T-helper 1 cell treated with Interleukin-12 subunit alpha and Interleukin-12 subunit beta and Interleukin-4 antibody, amounts not matched to agents 30 μg/mL and 1 μg/mL, for 36 hours (primary cell): ENCODE measurements at regions not wholly inside any gene's neighbourhood (a gene's known extent, or its start where the extent isn't known, plus 50 kb on each side); places are given as distances from the start of the nearest gene placed in this dataset.

Experiments
- H3K27ac Mint-ChIP-seq: one replicate; pipeline ENCODE4 v1.8.0; 2021; ENCODE audit warnings: mild to moderate bottlenecking, mixed read lengths
- H3K27me3 Mint-ChIP-seq: one replicate; pipeline ENCODE4 v1.8.0; 2021; ENCODE audit warnings: low read depth, mixed read lengths
- H3K36me3 Mint-ChIP-seq: one replicate; pipeline ENCODE4 v1.8.0; 2021; ENCODE audit warnings: low read depth, mixed read lengths
- H3K4me1 Mint-ChIP-seq: one replicate; pipeline ENCODE4 v1.8.0; 2021; ENCODE audit warnings: low read depth, mixed read lengths
- H3K4me3 Mint-ChIP-seq: one replicate; pipeline ENCODE4 v1.8.0; 2021; ENCODE audit warnings: mild to moderate bottlenecking, moderate library complexity, mixed read lengths
- H3K9me3 Mint-ChIP-seq: one replicate; pipeline ENCODE4 v1.8.0; 2021; ENCODE audit warnings: mixed read lengths

DNA sequence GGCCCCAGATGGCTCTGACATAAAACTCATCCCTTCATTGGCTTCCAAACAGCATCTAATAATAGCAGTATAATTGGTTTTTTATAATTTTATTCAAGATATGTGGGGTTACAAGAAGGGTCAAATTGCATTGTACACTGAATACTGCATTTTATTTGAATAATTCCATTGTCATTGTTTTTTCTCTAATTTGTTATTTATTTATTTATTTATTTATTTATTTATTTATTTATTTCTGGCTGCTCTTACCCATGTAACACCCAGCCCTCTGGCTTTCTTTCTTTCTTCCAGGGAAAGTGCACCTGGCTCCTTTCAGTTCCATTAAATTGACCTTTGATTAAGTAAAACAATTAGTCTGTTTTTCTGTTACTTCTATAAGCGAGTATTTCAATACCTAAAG is 210.1 kb downstream of the CDH9 start:
- H3K27ac Mint-ChIP-seq = no peak overlapping the region
- peaks cover 18% of the 10 kb centered on the region for H3K9me3 Mint-ChIP-seq
- no peaks in the 10 kb centered on the region for H3K4me1 Mint-ChIP-seq
- no peaks in the 10 kb centered on the region for H3K36me3 Mint-ChIP-seq
- H3K27me3 Mint-ChIP-seq = no peaks in the 10 kb centered on the region
- no peak overlapping the region for H3K4me3 Mint-ChIP-seq

DNA sequence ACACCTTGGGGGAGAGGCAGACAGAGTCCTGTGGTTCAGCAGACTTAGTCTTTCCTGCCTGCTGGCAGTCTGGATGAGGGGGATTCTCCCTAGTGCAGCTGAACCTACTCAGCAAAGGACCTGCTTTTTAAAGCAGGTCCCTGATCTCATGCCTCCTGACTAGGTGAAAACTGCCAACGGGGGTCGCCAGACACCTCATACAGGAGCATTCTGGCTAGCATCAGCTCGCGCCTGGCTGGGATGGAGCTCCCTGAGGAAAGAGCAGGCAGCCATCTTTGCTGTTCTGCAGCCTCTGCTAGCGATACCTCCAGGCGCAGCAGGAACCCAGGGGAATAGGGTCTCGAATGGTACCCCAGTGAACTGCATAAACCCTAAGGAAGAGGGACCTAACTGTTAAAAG is 225.2 kb downstream of the CDH9 start:
- no peaks in the 10 kb centered on the region for H3K36me3 Mint-ChIP-seq
- no peak overlapping the region for H3K27ac Mint-ChIP-seq
- H3K4me3 Mint-ChIP-seq = no peak overlapping the region
- H3K4me1 Mint-ChIP-seq = no peaks in the 10 kb centered on the region
- peaks cover 42% of the 10 kb centered on the region for H3K9me3 Mint-ChIP-seq
- H3K27me3 Mint-ChIP-seq = no peaks in the 10 kb centered on the region

DNA sequence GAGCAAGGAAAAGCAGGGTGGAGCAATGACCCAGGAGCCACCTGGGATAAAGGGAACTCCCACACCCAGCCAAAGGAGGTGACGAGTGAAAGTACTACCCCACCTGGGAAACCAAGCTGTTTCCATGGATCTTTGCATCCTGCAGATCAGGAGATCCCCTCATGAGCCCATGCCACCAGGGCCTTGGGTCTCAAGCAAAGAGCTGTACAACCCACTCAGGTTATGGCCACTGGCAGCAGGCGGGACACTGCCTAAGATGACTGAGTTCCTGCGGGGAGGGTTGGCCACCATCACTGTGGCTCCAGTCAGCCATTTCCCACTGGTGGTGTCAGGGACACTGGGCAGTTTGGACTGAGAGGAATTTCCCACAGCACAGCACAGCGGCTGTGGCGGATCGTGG is 225.7 kb downstream of the CDH9 start:
- H3K4me3 Mint-ChIP-seq = no peak overlapping the region
- peaks cover 45% of the 10 kb centered on the region for H3K9me3 Mint-ChIP-seq
- H3K27ac Mint-ChIP-seq = no peak overlapping the region
- H3K27me3 Mint-ChIP-seq = no peaks in the 10 kb centered on the region
- H3K36me3 Mint-ChIP-seq = no peaks in the 10 kb centered on the region
- H3K4me1 Mint-ChIP-seq = no peaks in the 10 kb centered on the region

- no peaks in the 10 kb centered on the region for H3K36me3 Mint-ChIP-seq
- no peaks in the 10 kb centered on the region for H3K4me1 Mint-ChIP-seq
- H3K9me3 Mint-ChIP-seq = peaks cover 21% of the 10 kb centered on the region
- no peak overlapping the region for H3K4me3 Mint-ChIP-seq
- H3K27ac Mint-ChIP-seq = no peak overlapping the region
- H3K27me3 Mint-ChIP-seq = no peaks in the 10 kb centered on the region
Measured at GRCh38 chr5:26807231-26808199, 230.9 kb downstream of the CDH9 start.

- Mint-ChIP-seq H3K36me3 (no peaks in the 10 kb centered on the region), H3K9me3 (peaks cover 16% of the 10 kb centered on the region), H3K27me3 (no peaks in the 10 kb centered on the region), H3K4me3 (no peak overlapping the region), H3K27ac (no peak overlapping the region), H3K4me1 (no peaks in the 10 kb centered on the region)
Measured at GRCh38 chr5:26805076-26805475, 233.3 kb downstream of the CDH9 start.

DNA sequence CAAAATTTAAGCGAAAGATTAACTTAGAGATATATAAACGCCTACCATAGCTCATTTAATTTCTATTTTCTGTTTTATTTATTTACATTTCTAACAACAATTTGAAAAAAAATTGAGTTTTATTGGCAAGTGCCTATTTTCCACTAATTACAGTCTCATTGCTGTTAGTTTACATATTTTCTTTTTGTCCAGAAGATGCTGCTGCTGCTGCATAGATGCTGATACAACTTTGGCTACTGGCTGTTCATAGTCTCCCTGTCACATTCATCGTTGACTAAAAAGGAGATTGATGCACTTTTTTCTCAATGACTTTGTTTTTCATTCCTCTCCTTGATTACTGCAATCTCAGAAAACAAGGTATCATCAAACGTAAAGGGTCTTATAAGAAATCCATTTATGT is 235.4 kb downstream of the CDH9 start:
- no peak overlapping the region for H3K4me3 Mint-ChIP-seq
- no peaks in the 10 kb centered on the region for H3K27me3 Mint-ChIP-seq
- no peaks in the 10 kb centered on the region for H3K4me1 Mint-ChIP-seq
- H3K36me3 Mint-ChIP-seq = no peaks in the 10 kb centered on the region
- no peak overlapping the region for H3K27ac Mint-ChIP-seq
- H3K9me3 Mint-ChIP-seq = peaks cover 12% of the 10 kb centered on the region

GRCh38 chr5:26791433-26791832 is 247.0 kb downstream of the CDH9 start:
- H3K27ac Mint-ChIP-seq = no peak overlapping the region
- H3K36me3 Mint-ChIP-seq = no peaks in the 10 kb centered on the region
- no peaks in the 10 kb centered on the region for H3K4me1 Mint-ChIP-seq
- no peaks in the 10 kb centered on the region for H3K27me3 Mint-ChIP-seq
- peaks cover 27% of the 10 kb centered on the region for H3K9me3 Mint-ChIP-seq
- H3K4me3 Mint-ChIP-seq = no peak overlapping the region

- no peaks in the 10 kb centered on the region for H3K27me3 Mint-ChIP-seq
- no peaks in the 10 kb centered on the region for H3K36me3 Mint-ChIP-seq
- H3K27ac Mint-ChIP-seq = no peak overlapping the region
- no peaks in the 10 kb centered on the region for H3K4me1 Mint-ChIP-seq
- H3K4me3 Mint-ChIP-seq = no peak overlapping the region
- H3K9me3 Mint-ChIP-seq = peaks cover 27% of the 10 kb centered on the region
Measured at GRCh38 chr5:26791021-26791420, 247.4 kb downstream of the CDH9 start.

GRCh38 chr5:26763215-26763614 is 275.2 kb downstream of the CDH9 start:
- no peak overlapping the region for H3K4me3 Mint-ChIP-seq
- no peaks in the 10 kb centered on the region for H3K27me3 Mint-ChIP-seq
- H3K36me3 Mint-ChIP-seq = no peaks in the 10 kb centered on the region
- no peak overlapping the region for H3K27ac Mint-ChIP-seq
- peaks cover 24% of the 10 kb centered on the region for H3K9me3 Mint-ChIP-seq
- no peaks in the 10 kb centered on the region for H3K4me1 Mint-ChIP-seq

GRCh38 chr5:26761446-26761845 is 276.9 kb downstream of the CDH9 start:
- Mint-ChIP-seq H3K4me3 (no peak overlapping the region), H3K36me3 (no peaks in the 10 kb centered on the region), H3K27me3 (no peaks in the 10 kb centered on the region), H3K9me3 (peaks cover 10% of the 10 kb centered on the region), H3K27ac (no peak overlapping the region), H3K4me1 (no peaks in the 10 kb centered on the region)

DNA sequence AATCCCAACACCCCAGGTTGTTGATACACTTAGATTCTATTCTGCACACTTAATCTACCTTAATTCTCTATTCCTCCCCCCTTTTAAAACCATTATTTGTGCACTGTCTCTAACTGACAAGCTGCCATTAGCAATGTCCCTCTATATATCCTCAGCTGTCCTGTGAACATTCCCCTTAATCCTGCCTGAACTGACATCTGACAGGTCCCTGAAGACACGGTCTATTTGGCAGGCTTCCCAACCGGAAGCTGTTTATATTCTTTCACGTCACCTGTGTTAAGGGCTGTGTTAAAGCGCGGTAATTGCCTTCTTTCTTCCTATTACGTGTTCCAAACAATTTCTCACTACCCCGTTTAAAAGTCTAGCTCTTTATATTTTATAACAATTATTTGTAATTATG is 277.3 kb downstream of the CDH9 start:
- Mint-ChIP-seq H3K36me3 (no peaks in the 10 kb centered on the region), H3K4me3 (no peak overlapping the region)

DNA sequence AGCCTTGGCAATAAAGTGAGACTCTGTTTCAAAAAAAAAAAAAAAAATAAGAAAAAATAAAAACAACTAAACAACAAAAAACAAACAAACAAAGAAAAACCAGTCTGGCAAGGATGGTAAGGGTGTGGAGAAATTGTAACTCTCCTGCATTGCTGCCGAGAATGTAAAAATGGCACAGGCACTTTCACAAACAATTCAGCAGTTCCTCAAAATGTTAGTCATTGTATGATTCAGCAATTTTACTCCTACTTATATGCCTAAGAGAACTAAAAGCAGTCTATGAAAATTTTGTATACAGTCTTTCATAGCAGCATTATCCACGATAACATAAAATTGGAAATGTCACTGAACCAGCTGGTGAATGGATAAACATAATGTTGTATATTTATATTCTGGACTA is 280.4 kb downstream of the CDH9 start:
- Mint-ChIP-seq H3K9me3 (peaks cover 9% of the 10 kb centered on the region), H3K27ac (no peak overlapping the region), H3K4me1 (no peaks in the 10 kb centered on the region), H3K36me3 (no peaks in the 10 kb centered on the region), H3K27me3 (no peaks in the 10 kb centered on the region), H3K4me3 (no peak overlapping the region)

More for the DNA sequence above, 277.3 kb downstream of the CDH9 start:
- H3K27ac Mint-ChIP-seq = no peak overlapping the region
- no peaks in the 10 kb centered on the region for H3K4me1 Mint-ChIP-seq
- H3K9me3 Mint-ChIP-seq = peaks cover 10% of the 10 kb centered on the region
- H3K27me3 Mint-ChIP-seq = no peaks in the 10 kb centered on the region

- Mint-ChIP-seq H3K4me1 (no peaks in the 10 kb centered on the region), H3K27me3 (no peaks in the 10 kb centered on the region), H3K27ac (no peak overlapping the region), H3K9me3 (peaks cover 7% of the 10 kb centered on the region), H3K36me3 (no peaks in the 10 kb centered on the region), H3K4me3 (no peak overlapping the region)
Measured at GRCh38 chr5:26749829-26750228, 288.6 kb downstream of the CDH9 start.

GRCh38 chr5:26740182-26740581 is 298.2 kb downstream of the CDH9 start:
- no peaks in the 10 kb centered on the region for H3K4me1 Mint-ChIP-seq
- H3K9me3 Mint-ChIP-seq = no peaks in the 10 kb centered on the region
- H3K27ac Mint-ChIP-seq = no peak overlapping the region
- H3K4me3 Mint-ChIP-seq = no peak overlapping the region
- H3K27me3 Mint-ChIP-seq = no peaks in the 10 kb centered on the region
- H3K36me3 Mint-ChIP-seq = no peaks in the 10 kb centered on the region

DNA sequence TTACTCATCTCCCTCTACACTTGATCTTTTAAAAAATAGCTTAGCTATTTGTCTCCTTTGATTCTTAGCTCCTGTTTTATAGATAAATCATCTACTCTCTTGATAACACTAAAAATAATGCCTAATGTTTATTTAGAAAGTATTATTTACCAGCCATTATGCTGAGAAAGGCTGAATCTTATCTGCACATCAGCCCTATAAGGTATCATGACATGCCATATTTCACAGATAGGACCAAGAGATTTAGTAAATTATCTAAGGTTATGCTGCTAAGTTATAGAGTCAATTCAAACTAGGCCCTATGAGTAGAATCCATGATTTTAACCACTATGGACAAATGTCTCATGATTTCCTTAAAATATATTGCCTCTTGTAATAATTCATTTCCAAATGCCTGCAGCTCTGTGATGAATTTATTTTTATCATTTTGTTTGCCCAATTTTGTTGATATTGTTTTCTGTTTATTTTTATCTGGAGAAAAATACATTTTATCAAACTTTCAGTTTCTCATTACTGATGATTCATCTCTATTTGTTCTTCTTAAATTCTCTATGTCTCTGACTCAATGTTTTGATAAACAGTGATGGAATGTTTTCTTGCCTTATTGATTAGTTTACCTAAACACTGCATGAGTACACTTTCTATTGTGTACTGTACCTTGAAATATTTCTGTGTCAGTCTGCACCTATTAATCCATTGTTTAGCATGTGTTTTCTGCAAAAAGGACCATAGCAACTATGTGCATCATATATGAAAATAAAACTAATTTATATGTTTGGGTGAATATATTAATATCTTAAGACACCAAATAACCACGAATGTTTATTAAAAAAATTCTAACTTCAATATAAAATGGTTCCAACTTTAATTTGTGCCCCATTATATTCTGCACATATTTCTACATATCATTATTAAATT is 300.8 kb downstream of the CDH9 start:
- no peaks in the 10 kb centered on the region for H3K27me3 Mint-ChIP-seq
- no peak overlapping the region for H3K4me3 Mint-ChIP-seq
- no peaks in the 10 kb centered on the region for H3K36me3 Mint-ChIP-seq
- peaks cover 12% of the 10 kb centered on the region for H3K9me3 Mint-ChIP-seq
- H3K4me1 Mint-ChIP-seq = no peaks in the 10 kb centered on the region
- no peak overlapping the region for H3K27ac Mint-ChIP-seq
